Ovary (tissue), 3 donors: ENCODE measurements at regions not wholly inside any gene's neighbourhood (a gene's known extent, or its start where the extent isn't known, plus 50 kb on each side); places are given as distances from the start of the nearest gene placed in this dataset.

Experiments used
- CTCF ChIP-seq, 3 donors: fragments of 450-650 bp in 2 of 3; fragments of 200-600 bp in 1 of 3; IDR thresholded peaks; one replicate each; pipeline versions ENCODE4 v1.5.1 to v1.8.0; 2016 to 2022; ENCODE audit warnings: antibody characterized with exemption in 3 of 3, mild to moderate bottlenecking in 1 of 3
- EP300 ChIP-seq: sonication (generic); formaldehyde crosslinking; IDR thresholded peaks from one replicate; pipeline ENCODE4 v1.6.1; 2017; ENCODE audit warnings: antibody characterized with exemption
- POLR2A ChIP-seq: fragments of 450-650 bp; IDR thresholded peaks from one replicate; pipeline ENCODE4 v1.6.1; 2017; ENCODE audit warnings: antibody characterized with exemption, mild to moderate bottlenecking, moderate library complexity
- donor health status: DM: no; HTN: no; CAD: no.

- TF ChIP-seq EP300 = no peak
- no peak for TF ChIP-seq CTCF (IDR thresholded peaks at IDR 0.05)
- no peak for TF ChIP-seq POLR2A
Observed at GRCh38 chr6:12578751-12579150, 137.8 kb upstream of the PHACTR1 start.
